ENCODE measurements at regions not wholly inside any gene's neighbourhood (a gene's known extent, or its start where the extent isn't known, plus 50 kb on each side); places are given as distances from the start of the nearest gene placed in this dataset.
"Not testable (repeated sequence)": the region's sequence is repeated elsewhere in the genome, so short reads cannot be mapped to it uniquely, and the experiment has no call there.

DNA sequence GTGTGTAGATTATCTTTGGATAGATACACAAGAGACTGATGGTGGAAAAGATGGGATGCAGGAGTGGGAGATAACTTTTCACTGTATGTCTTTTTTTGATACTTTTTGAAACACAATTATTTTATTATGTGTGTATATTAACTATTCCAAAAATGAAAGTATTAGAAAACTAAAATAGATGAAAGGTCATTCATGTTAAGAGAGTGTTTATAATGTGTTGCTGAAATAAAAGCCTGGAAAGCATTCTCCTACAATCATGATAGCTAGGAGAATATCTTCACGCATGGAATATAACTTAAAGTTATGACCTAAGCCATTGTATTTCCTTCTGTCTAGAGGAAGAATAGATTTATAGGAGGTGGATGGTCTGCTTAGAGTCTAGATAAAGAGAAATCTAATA, 154.8 kb upstream of the MAST4 start:
- intact Hi-C loops (cut with DNase I), result no loop called here
- no peak for DNase-seq
- no peak for ATAC-seq

DNA sequence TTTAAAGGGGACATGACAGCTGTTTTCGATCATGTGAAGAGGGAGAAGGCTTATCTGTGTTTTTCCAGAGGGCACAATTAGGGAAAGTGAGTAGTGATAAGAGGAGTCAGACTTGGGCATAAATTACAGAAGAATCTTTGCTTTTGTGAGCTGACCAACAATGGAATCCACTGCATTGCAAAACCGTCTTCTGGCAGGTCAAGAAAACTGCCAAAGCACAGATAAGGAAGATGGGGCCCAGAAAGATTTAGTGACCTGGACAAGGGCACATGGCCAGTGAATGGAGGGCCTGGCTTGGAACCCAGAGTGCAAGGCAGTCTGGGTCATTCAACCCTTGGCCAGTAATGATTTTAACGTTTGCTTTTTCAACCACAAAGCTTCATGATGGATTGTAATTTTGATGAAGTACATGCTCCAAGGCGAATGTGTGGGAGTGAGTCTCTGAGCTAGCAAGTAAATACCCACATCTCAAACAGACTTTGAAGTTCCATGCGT, 153.2 kb upstream of the MAST4 start:
- DNase-seq (peak; percentile 23), ATAC-seq (peak; percentile 47 to 53)
- intact Hi-C loops (cut with DNase I), result no loop called here

- no peak for DNase-seq
- intact Hi-C loops (cut with DNase I), result no loop called here
- no peak for ATAC-seq
Measured at GRCh38 chr5:66443462-66444130, 152.6 kb upstream of the MAST4 start.

GRCh38 chr5:66448070-66448469, 148.1 kb upstream of the MAST4 start:
- intact Hi-C loops (cut with DNase I); DNase-seq; ATAC-seq: not testable (repeated sequence)

- no peak for DNase-seq
- intact Hi-C loops (cut with DNase I), result no loop called here
- no peak for ATAC-seq
Measured at GRCh38 chr5:66450237-66450636, 146.0 kb upstream of the MAST4 start.

- ATAC-seq (no peak), DNase-seq (no peak)
- intact Hi-C loops (cut with DNase I), result no loop called here
Measured at GRCh38 chr5:66450988-66451387, 145.2 kb upstream of the MAST4 start.

DNA sequence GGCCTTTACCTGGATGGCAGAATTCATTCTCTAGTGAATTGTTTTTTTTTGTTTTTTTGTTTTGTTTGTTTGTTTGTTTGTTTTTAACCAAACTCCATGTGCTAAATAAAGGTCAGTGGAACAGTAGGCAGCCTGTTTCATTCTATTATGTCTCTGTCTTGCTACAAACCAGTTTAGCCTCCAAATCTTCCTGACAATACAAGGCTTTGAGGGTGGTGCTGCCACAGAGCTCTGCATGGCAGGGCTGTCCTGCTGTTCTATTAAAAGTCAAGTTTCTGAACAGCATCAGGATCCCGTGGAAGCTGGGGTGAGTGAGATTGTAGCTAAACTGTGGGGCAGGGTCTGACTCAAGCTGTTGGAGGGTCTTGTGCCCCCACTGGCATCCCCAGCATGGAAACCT, 144.1 kb upstream of the MAST4 start:
- ATAC-seq (no peak), DNase-seq (no peak)
- intact Hi-C loops (cut with DNase I), result no loop called here

DNA sequence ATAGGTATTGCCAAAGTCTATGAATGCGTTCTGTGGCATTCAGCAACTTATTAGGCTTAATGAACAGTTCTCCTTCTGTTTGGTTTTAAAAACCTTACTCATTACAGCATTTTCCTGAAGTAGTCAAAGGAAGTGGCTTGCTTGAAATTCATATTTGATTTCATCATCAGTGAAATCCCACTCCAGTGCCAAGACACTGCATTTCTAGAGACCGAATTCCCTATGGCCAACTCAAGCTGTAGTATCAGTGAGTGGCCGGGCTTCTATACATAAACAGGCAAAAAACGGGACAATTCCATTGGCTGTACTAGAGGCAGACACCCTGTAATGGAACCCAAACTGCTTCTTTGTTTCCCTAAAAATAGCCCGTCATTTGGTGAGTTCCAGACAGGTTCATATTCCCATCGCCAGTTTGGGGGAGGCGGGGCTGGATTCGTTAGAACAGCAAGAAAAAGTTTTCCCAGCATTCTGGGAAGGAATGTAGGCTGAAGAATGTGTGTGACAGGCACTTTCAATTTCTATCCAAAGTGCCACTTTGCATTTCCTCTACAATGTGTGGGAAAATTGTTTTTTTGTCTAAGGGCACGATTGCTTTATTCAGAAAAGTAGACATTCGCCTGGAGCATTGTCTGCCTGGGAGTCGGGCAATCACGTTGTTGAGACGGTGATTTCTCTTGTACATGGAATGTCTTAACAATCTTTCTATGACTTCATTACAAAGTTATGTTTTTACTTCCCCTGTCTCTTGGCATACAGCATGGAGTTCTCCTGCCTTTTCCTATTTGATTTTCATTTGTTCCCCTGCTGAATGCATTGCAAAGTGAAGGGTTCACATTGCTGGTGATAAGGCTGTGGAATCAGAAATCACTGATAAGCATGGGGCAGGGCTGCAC, 141.8 kb upstream of the MAST4 start:
- ATAC-seq, result peak; percentile 38 to 85

DNA sequence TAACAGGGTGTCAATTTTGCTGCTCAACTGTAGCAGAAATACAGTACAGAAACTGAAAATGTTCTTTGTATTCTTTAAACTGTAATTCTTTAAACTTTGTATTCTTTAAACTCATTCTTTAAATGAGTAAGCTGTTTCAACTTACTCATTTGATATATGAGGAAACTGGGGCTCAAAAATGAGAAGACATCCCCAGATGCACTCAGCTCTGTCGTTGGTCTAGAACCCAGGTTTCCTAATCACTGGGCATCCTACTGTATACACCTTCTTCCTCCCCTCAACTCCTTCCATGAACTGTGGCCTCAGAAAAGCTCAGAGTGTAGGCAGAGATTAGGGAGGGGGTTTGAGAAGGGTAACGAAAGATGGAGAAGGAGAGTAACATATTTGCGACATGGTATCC, 136.5 kb upstream of the MAST4 start:
- ATAC-seq (no peak), DNase-seq (no peak)
- intact Hi-C loops (cut with DNase I), result no loop called here

More for the DNA sequence above, 141.8 kb upstream of the MAST4 start:
- DNase-seq, result no peak
- intact Hi-C loops (cut with DNase I), result no loop called here

GRCh38 chr5:66467564-66467963, 128.6 kb upstream of the MAST4 start:
- DNase-seq (no peak), ATAC-seq (no peak)
- intact Hi-C loops (cut with DNase I), result no loop called here

- ATAC-seq (no peak), DNase-seq (no peak)
- intact Hi-C loops (cut with DNase I), result no loop called here
Measured at GRCh38 chr5:66469684-66470083, 126.5 kb upstream of the MAST4 start.

DNA sequence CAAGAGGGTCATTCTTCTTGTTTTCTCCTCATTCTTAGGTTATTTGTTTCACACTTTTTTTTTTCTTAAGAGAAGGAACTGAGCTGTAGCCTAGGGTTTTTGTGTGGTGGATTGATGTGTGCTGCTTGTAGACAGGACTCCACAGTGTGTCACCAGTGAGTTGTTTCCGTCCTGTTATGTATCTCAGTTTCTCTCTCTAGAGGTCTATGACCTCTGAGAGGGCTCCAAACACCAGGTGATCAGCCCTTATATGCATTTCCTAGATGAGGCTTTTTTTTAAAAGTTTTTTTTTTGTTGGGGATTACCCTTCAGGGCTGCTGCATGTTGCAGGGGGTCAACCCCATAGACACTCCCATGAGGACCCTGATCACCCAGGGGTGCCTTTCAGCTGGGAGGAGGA, 124.2 kb upstream of the MAST4 start:
- ATAC-seq, result no peak
- intact Hi-C loops (cut with DNase I), result no loop called here

DNA sequence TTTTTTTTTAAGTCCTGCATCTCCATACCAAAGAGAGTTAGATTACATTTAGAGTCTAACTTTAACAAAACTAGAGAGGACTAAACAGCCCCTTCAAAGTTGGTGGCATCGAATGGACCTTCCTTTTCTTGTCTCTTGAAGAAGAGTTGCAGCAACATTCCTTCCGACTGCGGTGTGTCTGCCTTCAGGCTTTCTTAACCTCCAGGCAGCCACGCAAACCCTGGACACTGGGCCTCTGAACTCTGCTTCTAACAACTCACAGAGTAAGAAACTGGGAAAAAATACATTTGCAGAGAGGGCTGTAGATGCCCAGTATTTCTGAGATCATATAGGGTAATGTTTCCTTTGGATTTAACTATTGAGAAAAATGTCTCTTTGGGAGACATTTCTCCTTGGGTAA, 120.5 kb upstream of the MAST4 start:
- ATAC-seq (no peak), DNase-seq (no peak)
- intact Hi-C loops (cut with DNase I), result no loop called here

More for the DNA sequence above, 124.2 kb upstream of the MAST4 start:
- no peak for DNase-seq

GRCh38 chr5:66477596-66477995, 118.6 kb upstream of the MAST4 start:
- intact Hi-C loops (cut with DNase I), result no loop called here
- ATAC-seq, result peak; percentile 61 to 89

DNA sequence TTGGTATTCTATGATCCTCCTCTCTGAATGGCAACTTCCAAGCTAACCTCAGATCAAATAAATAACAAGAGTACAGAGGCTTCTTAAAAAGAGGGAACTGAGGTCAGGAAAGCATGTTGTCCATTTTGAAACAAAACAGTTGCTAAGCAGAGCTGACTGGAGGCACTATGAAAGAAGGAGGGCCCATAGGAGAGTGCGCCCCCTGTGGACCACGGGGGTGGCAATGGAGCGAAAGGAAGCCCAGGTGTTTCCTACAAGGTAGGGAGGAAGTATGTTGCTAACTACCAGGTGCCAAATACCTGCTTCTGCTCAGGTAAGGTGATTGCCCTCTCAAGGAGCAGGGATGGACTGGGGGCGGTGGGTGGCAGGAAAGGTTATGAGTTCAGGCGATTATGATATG, 101.8 kb upstream of the MAST4 start:
- intact Hi-C loops (cut with DNase I), result no loop called here
- DNase-seq (no peak), ATAC-seq (no peak)

More at GRCh38 chr5:66477596-66477995, 118.6 kb upstream of the MAST4 start:
- peak; percentile 24 for DNase-seq

- ATAC-seq (peak; percentile 92 to 97), DNase-seq (peak; percentile 19)
- intact Hi-C loops (cut with DNase I), result loop anchor here in 1 of 2 donors (5.0 kb wide), 2 partner anchors 176 to 191 kb away; no protein-coding TSS in a partner anchor
Measured at GRCh38 chr5:66498791-66499207, 97.4 kb upstream of the MAST4 start.

DNA sequence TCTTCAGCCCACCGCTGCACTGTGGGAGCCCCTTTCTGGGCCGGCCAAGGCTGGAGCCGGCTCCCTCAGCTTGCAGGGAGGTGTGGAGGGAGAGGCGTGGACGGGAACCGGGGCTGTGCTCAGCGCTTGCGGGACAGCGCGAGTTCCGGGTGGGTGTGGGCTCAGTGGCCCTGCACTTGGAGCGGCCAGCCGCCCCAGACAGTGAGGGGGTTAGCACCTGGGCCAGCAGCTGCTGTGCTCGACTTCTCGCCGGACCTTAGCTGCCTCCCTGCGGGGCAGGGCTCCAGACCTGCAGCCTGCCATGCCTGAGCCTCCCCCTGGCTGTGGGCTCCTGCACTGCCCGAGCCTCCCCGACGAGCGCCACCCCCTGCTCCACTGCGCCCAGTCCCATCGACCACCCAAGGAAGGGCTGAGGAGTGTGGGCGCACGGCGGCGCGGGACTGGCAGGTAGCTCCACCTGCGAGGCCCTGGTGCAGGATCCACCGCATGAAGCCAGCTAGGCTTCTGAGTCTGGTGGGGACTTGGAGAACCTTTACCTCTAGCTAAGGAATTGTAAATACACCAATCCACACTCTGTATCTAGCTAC, 92.9 kb upstream of the MAST4 start:
- intact Hi-C loops (cut with DNase I), result no loop called here
- no peak for ATAC-seq
- no peak for DNase-seq

DNA sequence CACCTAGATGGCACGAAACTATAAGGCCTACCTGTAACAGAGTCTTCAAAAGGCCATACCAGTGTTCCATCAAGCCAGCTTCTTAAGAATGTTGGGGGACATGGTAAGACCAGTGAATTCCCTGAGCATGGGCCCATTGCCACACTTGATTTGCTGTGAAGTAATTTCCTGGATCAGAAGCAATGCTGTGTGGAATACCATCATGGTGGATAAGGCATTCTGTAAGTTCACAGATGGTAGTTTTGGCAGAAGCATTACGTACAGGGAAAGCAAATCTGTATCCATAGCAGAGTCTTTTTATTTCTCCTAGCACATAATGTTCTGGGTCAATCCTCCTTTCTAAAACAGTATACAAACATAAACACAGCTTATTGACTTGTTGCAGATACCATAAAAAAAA, 89.1 kb upstream of the MAST4 start:
- DNase-seq (no peak), ATAC-seq (no peak)
- intact Hi-C loops (cut with DNase I), result no loop called here

GRCh38 chr5:66511491-66511890, 84.7 kb upstream of the MAST4 start:
- no peak for ATAC-seq
- no peak for DNase-seq
- intact Hi-C loops (cut with DNase I), result no loop called here

DNA sequence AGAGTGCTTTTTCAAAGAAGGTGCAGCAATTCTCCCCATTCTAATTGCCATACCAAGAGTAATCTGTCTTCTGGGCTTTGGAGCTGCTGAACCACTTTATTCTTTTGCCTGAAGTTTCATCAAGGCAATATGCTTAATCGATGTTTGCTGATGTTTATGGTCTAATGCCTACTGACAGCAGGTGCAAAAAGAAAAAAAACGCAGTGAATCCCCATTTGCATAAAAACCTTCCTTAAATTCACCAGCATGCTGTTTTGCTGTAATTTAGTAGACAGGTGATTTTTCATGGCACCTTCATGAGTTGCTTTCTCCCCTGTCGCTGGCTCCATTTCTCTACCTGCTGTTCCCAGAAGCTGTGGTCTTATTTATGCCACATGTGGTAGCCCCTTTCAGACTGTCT, 83.1 kb upstream of the MAST4 start:
- intact Hi-C loops (cut with DNase I), result no loop called here
- ATAC-seq, result no peak
- DNase-seq, result no peak
